ENCODE measurements at regions not wholly inside any gene's neighbourhood (a gene's known extent, or its start where the extent isn't known, plus 50 kb on each side); places are given as distances from the start of the nearest gene placed in this dataset.

GRCh38 chr12:24489939-24490338 lies 459.0 kb downstream of the BCAT1 start:
- H3K36me3 ChIP-seq (ENCODE audit: insufficient read depth, low read length) = no peaks in the 10 kb centered on the region
- H3K4me2 ChIP-seq (ENCODE audit: insufficient read depth, low read length) = no peak overlapping the region
- no peaks in the 10 kb centered on the region for H3K9me3 ChIP-seq (ENCODE audit: low read depth, low read length)
- H4K20me1 ChIP-seq (ENCODE audit: insufficient read depth, low read length) = no peaks in the 10 kb centered on the region
- no peak for TF ChIP-seq CTCF (IDR thresholded peaks at IDR 0.05; ENCODE audit: extremely low read depth, low read depth, low read length)
- no peak overlapping the region for H3K27ac ChIP-seq (ENCODE audit: low read depth, low read length)
- no peaks in the 10 kb centered on the region for H3K4me1 ChIP-seq (ENCODE audit: insufficient read depth, low read length)
- H3K79me2 ChIP-seq (ENCODE audit: insufficient read depth, low read length) = no peaks in the 10 kb centered on the region
- no peaks in the 10 kb centered on the region for H3K27me3 ChIP-seq (ENCODE audit: insufficient read depth, low read length)
- DNase-seq (ENCODE audit: insufficient read length, low spot score, missing footprints) = no peak
- H2AFZ ChIP-seq (ENCODE audit: low read length) = no peak overlapping the region
- no peak overlapping the region for H3K4me3 ChIP-seq (ENCODE audit: insufficient read depth, low read length)

GRCh38 chr12:24488906-24489619 lies 459.8 kb downstream of the BCAT1 start:
- no peaks in the 10 kb centered on the region for H3K9me3 ChIP-seq (ENCODE audit: low read depth, low read length)
- H3K27ac ChIP-seq (ENCODE audit: low read depth, low read length) = no peak overlapping the region
- DNase-seq (ENCODE audit: insufficient read length, low spot score, missing footprints) = no peak
- H3K79me2 ChIP-seq (ENCODE audit: insufficient read depth, low read length) = no peaks in the 10 kb centered on the region
- no peaks in the 10 kb centered on the region for H3K36me3 ChIP-seq (ENCODE audit: insufficient read depth, low read length)
- no peaks in the 10 kb centered on the region for H4K20me1 ChIP-seq (ENCODE audit: insufficient read depth, low read length)
- no peak overlapping the region for H3K4me3 ChIP-seq (ENCODE audit: insufficient read depth, low read length)
- no peak overlapping the region for H3K4me2 ChIP-seq (ENCODE audit: insufficient read depth, low read length)
- H3K4me1 ChIP-seq (ENCODE audit: insufficient read depth, low read length) = no peaks in the 10 kb centered on the region
- no peaks in the 10 kb centered on the region for H3K27me3 ChIP-seq (ENCODE audit: insufficient read depth, low read length)
- H2AFZ ChIP-seq (ENCODE audit: low read length) = no peak overlapping the region
- TF ChIP-seq CTCF (IDR thresholded peaks at IDR 0.05; ENCODE audit: extremely low read depth, low read depth, low read length) = no peak

- no peaks in the 10 kb centered on the region for H3K27me3 ChIP-seq (ENCODE audit: insufficient read depth, low read length)
- no peaks in the 10 kb centered on the region for H4K20me1 ChIP-seq (ENCODE audit: insufficient read depth, low read length)
- H3K36me3 ChIP-seq (ENCODE audit: insufficient read depth, low read length) = no peaks in the 10 kb centered on the region
- no peak for TF ChIP-seq CTCF (IDR thresholded peaks at IDR 0.05; ENCODE audit: extremely low read depth, low read depth, low read length)
- H3K4me1 ChIP-seq (ENCODE audit: insufficient read depth, low read length) = no peaks in the 10 kb centered on the region
- no peak overlapping the region for H2AFZ ChIP-seq (ENCODE audit: low read length)
- H3K79me2 ChIP-seq (ENCODE audit: insufficient read depth, low read length) = no peaks in the 10 kb centered on the region
- no peak overlapping the region for H3K4me2 ChIP-seq (ENCODE audit: insufficient read depth, low read length)
- H3K4me3 ChIP-seq (ENCODE audit: insufficient read depth, low read length) = no peak overlapping the region
- DNase-seq (ENCODE audit: insufficient read length, low spot score, missing footprints) = no peak
- H3K27ac ChIP-seq (ENCODE audit: low read depth, low read length) = no peak overlapping the region
- H3K9me3 ChIP-seq (ENCODE audit: low read depth, low read length) = no peaks in the 10 kb centered on the region
Measured at GRCh38 chr12:24488091-24488596, 460.8 kb downstream of the BCAT1 start.

GRCh38 chr12:24487606-24488005 lies 461.3 kb downstream of the BCAT1 start:
- no peak for DNase-seq (ENCODE audit: insufficient read length, low spot score, missing footprints)
- Histone ChIP-seq H4K20me1 (ENCODE audit: insufficient read depth, low read length) (no peaks in the 10 kb centered on the region), H3K9me3 (ENCODE audit: low read depth, low read length) (no peaks in the 10 kb centered on the region), H3K27ac (ENCODE audit: low read depth, low read length) (no peak overlapping the region), H3K79me2 (ENCODE audit: insufficient read depth, low read length) (no peaks in the 10 kb centered on the region), H2AFZ (ENCODE audit: low read length) (no peak overlapping the region), H3K4me2 (ENCODE audit: insufficient read depth, low read length) (no peak overlapping the region), H3K4me1 (ENCODE audit: insufficient read depth, low read length) (no peaks in the 10 kb centered on the region), H3K4me3 (ENCODE audit: insufficient read depth, low read length) (no peak overlapping the region), H3K27me3 (ENCODE audit: insufficient read depth, low read length) (no peaks in the 10 kb centered on the region), H3K36me3 (ENCODE audit: insufficient read depth, low read length) (no peaks in the 10 kb centered on the region)
- TF ChIP-seq CTCF (IDR thresholded peaks at IDR 0.05; ENCODE audit: extremely low read depth, low read depth, low read length) = no peak
